HK-2 (cell line): ENCODE measurements at regions not wholly inside any gene's neighbourhood (a gene's known extent, or its start where the extent isn't known, plus 50 kb on each side); places are given as distances from the start of the nearest gene placed in this dataset.

ENCODE experiments used
- DNase-seq: peaks from one replicate; pipeline ENCODE4 v3.0.0-alpha.2; 2018; ENCODE audit not compliant: unreplicated experiment

- no peak for DNase-seq
These were observed 508.7 kb upstream of the FAM98A start for GRCh38 chr2:34107811-34108210.

DNA sequence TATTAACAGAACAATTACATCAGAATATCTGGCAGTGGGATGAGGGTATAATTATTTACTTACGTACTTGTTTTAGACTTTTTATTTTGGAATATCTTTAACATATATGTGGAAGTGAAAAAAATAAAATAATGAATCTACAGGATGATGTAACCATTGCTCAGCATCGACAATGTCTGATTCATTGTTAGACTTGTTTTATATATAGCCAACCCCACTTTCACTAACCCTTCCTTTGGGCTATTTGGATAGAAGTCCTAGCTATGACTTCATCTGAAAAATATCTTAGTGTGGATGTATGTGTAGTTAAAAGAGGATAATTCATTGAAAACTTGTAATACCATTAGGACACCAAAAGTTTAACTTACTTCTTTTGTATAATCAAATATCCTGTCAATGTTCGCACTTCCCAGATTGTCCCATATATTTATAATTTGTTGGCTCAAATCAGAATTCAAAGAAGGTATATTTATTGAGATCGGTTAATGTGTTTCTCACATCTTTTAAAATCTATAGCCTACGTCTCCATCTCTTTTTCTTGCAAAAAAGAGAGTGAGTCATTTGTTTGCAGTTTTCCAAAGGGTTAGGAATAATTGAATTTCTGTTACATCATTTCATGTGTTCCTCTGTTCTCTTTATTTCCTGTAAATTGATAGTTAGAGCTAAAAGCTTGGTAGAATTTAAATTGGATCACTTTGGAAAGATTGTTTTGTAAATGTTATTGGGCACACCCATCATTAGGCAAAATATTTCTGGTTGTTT is 506.1 kb upstream of the FAM98A start:
- DNase-seq, result no peak

DNA sequence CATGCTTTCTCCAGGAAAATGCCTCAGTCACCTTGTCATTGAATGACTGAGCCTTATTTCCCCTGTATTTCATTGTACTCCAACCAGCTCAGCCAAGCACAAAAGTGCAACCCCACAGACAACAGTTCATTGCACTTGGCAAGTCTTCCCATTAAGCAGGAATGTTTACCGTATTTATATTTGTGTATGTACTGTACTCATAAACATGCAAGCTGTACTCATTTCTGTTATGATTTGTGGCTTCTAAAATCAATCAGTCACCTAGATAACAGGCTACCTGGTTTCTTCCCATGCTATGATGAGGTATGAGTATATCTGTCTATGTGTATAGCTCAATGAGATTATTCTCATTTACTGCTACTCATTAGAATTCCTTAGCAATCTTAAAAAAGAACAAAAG is 505.5 kb upstream of the FAM98A start:
- DNase-seq, result peak; percentile 37

- no peak for DNase-seq
These were observed 504.3 kb upstream of the FAM98A start for GRCh38 chr2:34103437-34103836.

- DNase-seq, result no peak
These were observed 503.2 kb upstream of the FAM98A start for GRCh38 chr2:34102339-34102738.

GRCh38 chr2:34099377-34099776 is 500.3 kb upstream of the FAM98A start:
- no peak for DNase-seq

DNA sequence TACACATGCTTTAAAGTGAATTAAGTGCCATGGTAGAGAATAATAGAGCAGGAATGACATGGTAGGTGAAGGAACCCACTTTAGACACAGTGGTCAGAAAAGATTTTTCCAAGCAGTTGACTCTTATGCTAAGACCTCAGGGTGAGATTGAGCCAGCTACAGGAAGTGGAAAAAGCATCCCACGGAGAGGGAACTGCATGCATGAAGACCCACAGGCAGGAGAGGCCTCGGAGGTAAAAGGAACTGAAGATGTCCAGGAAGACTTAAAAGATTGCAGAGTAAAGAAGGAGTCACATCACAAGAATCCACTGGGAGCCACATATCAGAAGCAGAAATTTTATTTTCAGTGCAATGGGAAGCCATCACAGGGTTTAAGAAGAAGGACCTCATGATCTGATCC is 499.2 kb upstream of the FAM98A start:
- no peak for DNase-seq

DNA sequence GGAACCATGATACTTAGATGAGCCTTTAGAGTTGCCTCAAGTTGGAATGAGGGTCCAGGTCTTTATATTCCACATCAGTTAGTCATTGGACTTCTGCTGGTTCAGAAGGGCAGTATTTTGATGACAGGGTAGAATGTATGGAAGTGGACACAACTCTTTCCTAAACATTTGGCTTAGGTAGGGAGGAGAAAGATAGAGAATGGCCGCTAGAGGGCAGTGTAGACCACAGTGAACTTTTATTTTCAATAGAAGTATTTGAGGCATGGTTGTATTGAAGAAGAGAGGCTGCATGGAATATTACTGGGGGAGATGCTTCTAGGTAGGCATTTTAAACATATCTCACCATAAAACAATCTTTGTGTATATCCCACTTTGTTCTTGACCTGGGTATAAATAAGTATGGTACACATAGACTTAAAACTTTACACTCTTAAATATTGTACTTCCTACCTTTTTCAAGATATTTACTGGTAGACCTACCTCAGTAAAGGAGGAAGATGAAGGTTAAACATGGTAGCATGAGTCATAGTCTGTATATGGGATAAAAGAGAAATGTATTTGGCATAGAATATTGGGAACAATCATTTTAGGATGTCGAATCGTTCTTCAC is 497.6 kb upstream of the FAM98A start:
- DNase-seq, result peak; percentile 51

- DNase-seq, result no peak
These were observed 494.7 kb upstream of the FAM98A start for GRCh38 chr2:34093790-34094189.

DNA sequence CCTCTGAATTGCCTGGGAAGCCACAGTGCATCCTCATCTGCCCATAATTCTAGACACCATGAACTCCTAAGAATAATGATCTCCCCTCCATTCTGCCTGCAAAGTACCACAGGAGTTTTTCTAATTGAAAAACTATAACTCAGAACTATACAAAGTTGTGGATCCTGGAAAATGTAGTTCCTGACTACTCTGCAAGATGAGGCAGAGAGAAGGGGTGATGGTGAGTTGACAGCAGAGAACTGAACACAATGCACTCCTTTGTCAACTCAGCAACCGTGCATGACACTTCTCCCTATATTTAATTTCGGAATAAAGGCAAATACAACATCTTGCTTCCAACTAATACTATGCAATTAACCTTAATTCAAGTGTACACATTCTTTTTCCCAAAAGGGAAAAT is 471.1 kb upstream of the FAM98A start:
- no peak for DNase-seq

DNA sequence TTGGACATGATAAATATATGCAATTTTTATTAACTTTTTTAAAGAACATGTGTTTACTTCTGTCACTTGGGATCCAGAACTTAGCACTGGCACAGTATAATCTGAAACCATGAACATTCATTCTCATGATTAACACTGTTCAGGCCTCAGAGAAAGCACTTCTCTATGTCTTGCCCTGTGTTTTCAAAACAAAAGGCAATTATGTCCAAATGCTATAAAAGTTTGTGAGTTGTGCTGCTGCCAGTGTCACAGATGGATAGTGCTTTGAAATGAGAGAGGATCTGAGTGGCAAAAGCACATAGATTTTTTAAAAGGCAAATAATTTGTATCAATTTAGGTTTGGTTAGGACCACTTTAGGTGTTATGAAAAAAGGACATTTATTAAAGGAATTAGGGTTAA is 470.5 kb upstream of the FAM98A start:
- DNase-seq, result no peak

DNA sequence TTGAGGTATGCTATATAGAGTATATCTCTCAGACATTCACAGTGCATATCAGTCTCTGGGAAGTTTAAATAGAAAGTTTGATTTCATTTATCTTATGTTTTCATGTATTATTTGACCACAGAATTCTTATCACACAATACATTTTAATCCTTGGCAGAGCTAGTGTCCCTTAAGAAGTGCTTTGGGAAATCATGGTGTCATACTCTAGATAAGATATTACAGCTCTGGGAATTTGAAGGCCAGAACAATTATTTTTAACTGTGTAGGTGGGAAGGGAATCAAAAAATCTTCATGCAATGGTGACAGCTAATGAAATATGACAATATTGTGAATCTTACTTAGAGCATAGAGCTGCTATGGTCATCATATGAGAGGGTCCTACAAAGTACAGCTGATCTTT is 451.3 kb upstream of the FAM98A start:
- DNase-seq, result no peak

DNA sequence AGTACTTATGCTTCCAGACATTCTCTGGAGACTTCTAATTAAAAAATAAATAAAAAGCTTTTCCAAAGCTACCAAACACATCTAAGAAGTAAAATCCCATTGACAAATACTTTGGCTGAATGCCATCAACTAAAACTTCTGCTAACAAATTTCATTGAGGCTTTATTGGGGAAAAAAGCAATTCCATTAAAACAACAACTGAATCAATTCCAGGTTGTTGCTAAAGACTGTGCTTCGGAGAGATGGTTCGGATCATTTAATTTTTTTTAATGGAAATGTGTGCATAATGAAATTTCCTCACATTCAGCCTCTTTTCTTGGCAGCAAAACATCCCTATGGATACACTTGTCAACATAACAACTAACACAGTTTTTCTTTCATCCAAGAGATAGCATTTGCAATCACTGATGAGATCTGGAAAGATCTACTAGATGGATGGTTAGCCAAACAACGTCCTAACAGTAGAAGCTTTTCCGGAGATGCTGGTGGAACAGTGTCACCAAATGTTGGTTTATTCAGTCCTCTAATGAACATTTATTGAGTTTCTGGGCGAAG is 446.1 kb upstream of the FAM98A start:
- DNase-seq, result no peak

- DNase-seq, result no peak
These were observed 438.8 kb upstream of the FAM98A start for GRCh38 chr2:34037886-34038285.

DNA sequence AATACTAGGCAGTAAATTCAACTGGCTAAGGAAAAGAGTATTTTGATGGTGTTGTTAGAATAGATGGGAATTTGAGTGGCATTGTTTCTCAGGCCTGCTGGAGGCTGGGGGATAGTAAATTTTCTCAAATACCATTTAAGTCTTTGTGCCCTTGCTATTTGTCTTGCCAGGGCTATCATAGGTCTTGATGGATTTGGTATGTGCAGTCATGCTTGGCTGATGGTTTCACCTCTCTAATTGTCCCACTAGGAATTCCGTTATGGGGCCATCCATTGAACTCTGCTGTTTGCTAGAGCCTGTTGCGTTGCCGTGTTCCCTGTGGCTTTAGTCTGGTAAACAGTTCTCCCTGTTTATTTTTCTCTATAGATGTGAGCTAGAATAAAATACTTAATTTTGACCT is 438.1 kb upstream of the FAM98A start:
- DNase-seq, result no peak

DNA sequence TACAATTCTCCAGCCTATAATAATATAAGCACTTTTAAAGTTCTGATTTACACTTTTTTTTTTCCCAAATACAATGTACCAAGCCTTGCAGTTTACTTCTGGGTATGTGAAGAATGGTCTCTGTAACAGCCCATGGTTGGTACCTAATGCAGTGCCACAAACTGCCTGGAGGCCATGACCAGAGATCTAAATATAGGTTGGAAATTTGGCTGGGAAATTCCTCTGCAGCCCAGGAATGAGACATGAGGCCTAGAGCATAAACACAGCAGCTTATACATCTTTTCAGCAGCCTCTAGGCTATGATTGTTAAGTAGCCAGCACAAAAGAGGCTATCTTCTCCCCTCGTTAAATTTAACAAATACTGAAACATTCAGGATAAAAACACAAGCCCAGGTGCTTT is 432.0 kb upstream of the FAM98A start:
- no peak for DNase-seq

DNA sequence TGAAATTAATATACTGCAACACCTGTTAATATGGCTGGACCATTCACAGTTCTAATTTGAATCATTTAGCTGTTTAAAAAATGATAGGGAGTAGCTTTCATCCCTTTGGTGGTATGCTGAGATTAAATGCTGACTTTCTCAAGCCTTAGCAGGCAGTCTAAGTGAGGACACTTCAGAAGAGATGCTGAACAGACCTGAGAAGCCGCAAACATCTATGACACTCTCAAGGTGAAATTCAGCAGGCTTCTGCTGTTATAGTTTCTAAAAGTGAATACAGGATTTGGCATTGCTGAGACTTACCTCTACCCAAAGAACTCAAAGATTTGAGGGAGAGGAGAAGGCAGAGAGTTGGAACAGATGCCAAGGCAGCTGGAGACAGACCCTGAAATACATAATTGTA is 431.2 kb upstream of the FAM98A start:
- no peak for DNase-seq

DNA sequence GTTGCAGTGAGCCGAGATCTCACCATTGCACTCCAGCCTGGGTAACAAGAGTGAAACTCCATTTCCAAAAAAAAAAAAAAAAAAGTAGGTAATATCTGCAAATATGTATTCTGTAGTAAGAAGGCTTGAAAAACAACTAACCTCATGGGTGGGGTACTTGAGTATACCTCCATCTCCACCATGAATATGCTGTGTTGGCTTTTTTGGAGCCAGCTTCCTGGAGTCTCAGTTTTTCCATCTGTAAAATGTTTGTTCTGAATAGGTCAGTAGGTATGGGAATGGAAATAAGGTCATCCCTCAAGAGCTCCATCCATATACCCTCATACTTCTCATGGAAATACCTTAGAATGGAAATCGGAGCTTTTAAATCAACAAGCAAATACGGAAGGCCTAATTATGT is 430.0 kb upstream of the FAM98A start:
- no peak for DNase-seq

GRCh38 chr2:34025196-34025595 is 426.1 kb upstream of the FAM98A start:
- DNase-seq, result no peak

GRCh38 chr2:34012715-34013302 is 413.7 kb upstream of the FAM98A start:
- DNase-seq, result peak; percentile 62

- DNase-seq, result no peak
These were observed 412.6 kb upstream of the FAM98A start for GRCh38 chr2:34011684-34012083.

DNA sequence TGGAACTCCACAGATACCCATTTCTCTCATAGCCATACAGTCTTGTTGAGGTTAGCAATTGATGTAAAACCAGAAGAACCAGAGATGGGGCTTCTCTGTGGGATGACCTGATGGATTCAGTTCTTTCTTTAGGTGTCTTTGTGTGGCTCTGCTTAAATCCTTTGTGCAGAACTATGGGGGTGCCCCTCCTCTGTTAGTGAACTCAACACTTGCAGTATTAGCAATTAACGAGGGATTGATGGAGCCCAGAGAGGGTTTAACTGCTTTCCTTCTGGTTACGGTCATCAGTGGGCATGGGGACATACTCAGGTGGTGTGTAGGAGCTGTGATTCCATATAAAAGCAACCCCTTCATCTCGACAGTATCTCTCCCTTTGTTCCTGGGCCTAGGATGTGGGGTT is 406.8 kb upstream of the FAM98A start:
- DNase-seq, result no peak

DNA sequence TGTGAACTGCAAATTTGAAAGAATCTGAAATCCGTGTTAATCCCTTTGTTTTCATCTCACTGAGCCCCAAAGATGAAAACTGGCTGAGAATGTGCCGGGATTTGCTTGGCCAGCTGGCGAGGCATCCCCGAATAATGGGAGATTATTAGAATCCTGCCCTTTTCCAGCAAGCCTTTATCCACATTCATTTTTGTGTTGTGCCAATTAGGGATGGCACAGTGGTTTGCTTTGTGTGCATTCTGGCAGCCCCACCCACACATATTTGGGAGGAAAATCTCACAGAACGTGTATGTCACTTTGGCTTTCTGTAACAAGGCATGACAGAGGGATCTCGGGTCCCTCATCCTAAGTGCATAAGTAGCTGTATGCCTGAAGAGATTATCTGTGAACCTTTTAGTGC is 405.8 kb upstream of the FAM98A start:
- DNase-seq, result no peak
